ENCODE measurements at regions not wholly inside any gene's neighbourhood (a gene's known extent, or its start where the extent isn't known, plus 50 kb on each side); places are given as distances from the start of the nearest gene placed in this dataset.

- no peaks in the 10 kb centered on the region for H3K27me3 ChIP-seq (ENCODE audit: insufficient read depth)
- H3K9me3 Mint-ChIP-seq = peaks cover 8% of the 10 kb centered on the region; the same call in 1 of the 3 replicates
- no peaks in the 10 kb centered on the region for H3K79me2 ChIP-seq (replicated peaks; ENCODE audit: insufficient read depth)
- peak overlapping the region; percentile 85; the same call in 1 of the 2 replicates for H3K27ac Mint-ChIP-seq
- H3K4me2 ChIP-seq = no peak overlapping the region
- H3K4me3 ChIP-seq = no peak overlapping the region
- peaks cover 6% of the 10 kb centered on the region; the same call in 2 of the 3 replicates for H3K4me1 Mint-ChIP-seq
- ATAC-seq (no peak), DNase-seq (ENCODE audit: low spot score) (no peak)
- no peaks in the 10 kb centered on the region for H4K20me1 ChIP-seq (replicated peaks; ENCODE audit: insufficient read depth)
- H2AFZ ChIP-seq = no peak overlapping the region
- H3K9me2 ChIP-seq (ENCODE audit: insufficient read depth) = peaks cover 7% of the 10 kb centered on the region; the same call in 1 of the 2 replicates
- H3K27ac ChIP-seq (ENCODE audit: low read depth) = no peak overlapping the region
- H3K36me3 ChIP-seq (ENCODE audit: insufficient read depth) = no peaks in the 10 kb centered on the region
- H3K36me3 Mint-ChIP-seq (ENCODE audit: low read depth) = no peaks in the 10 kb centered on the region
- TF ChIP-seq ZNF462 (CRISPR knock-in tag; IDR thresholded peaks at IDR 0.05) = no peak
- H3K27me3 Mint-ChIP-seq (ENCODE audit: insufficient read depth, low read depth, poor library complexity) = peaks cover 2% of the 10 kb centered on the region
- no peaks in the 10 kb centered on the region for H3F3A ChIP-seq (replicated peaks; ENCODE audit: low read depth)
- H3K4me1 ChIP-seq (ENCODE audit: insufficient read depth) = no peaks in the 10 kb centered on the region
- no peak overlapping the region for H3K4me3 Mint-ChIP-seq
Observed at GRCh38 chr6:54786154-54786553, 60.4 kb upstream of the FAM83B start.

DNA sequence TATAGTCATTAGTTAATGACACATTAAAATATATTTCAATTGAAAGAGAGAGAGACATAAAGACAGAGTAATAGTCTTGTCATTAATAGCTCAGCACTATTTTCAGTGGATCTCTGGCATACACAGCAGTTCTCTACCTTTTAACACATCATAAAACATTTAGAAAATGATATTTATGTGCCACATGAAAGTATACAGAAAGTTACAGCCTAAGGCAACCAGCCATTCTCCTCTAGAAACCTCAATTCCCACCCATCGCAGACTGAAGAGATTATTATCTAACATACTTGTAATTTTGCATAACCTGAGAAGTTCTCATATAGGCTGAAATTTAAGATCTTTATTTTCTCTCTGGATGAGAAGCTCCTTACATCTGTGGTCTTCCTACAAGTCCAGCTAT, 58.7 kb upstream of the FAM83B start:
- no peaks in the 10 kb centered on the region for H3K9me2 ChIP-seq (ENCODE audit: insufficient read depth)
- H3K4me1 ChIP-seq (ENCODE audit: insufficient read depth) = no peaks in the 10 kb centered on the region
- H3K27me3 Mint-ChIP-seq (ENCODE audit: insufficient read depth, low read depth, poor library complexity) = peaks cover 2% of the 10 kb centered on the region
- no peaks in the 10 kb centered on the region for H4K20me1 ChIP-seq (replicated peaks; ENCODE audit: insufficient read depth)
- no peak overlapping the region for H3K27ac ChIP-seq (ENCODE audit: low read depth)
- H3K4me3 Mint-ChIP-seq = no peak overlapping the region
- no peaks in the 10 kb centered on the region for H3K27me3 ChIP-seq (ENCODE audit: insufficient read depth)
- no peak overlapping the region for H2AFZ ChIP-seq
- H3K36me3 ChIP-seq (ENCODE audit: insufficient read depth) = no peaks in the 10 kb centered on the region
- peaks cover 8% of the 10 kb centered on the region; the same call in 1 of the 3 replicates for H3K9me3 Mint-ChIP-seq
- H3F3A ChIP-seq (replicated peaks; ENCODE audit: low read depth) = no peaks in the 10 kb centered on the region
- H3K79me2 ChIP-seq (replicated peaks; ENCODE audit: insufficient read depth) = no peaks in the 10 kb centered on the region
- no peak overlapping the region for H3K4me2 ChIP-seq
- DNase-seq (ENCODE audit: low spot score) (no peak), ATAC-seq (no peak)
- H3K4me1 Mint-ChIP-seq = peaks cover 6% of the 10 kb centered on the region; the same call in 2 of the 3 replicates
- no peaks in the 10 kb centered on the region for H3K36me3 Mint-ChIP-seq (ENCODE audit: low read depth)
- H3K27ac Mint-ChIP-seq = no peak overlapping the region
- no peak overlapping the region for H3K4me3 ChIP-seq
- TF ChIP-seq REST (IDR thresholded peaks at IDR 0.05; ENCODE audit: unreplicated experiment) (no peak), EZH2phosphoT487 (IDR thresholded peaks at IDR 0.05; ENCODE audit: unreplicated experiment) (no peak), CREB1 (CRISPR knock-in tag; IDR thresholded peaks at IDR 0.05; ENCODE audit: low read depth) (no peak), STAT1 (IDR thresholded peaks at IDR 0.05; ENCODE audit: unreplicated experiment) (no peak), ETS1 (IDR thresholded peaks at IDR 0.05) (no peak), JUNB (IDR thresholded peaks at IDR 0.05; ENCODE audit: unreplicated experiment) (no peak), EZH2 (IDR thresholded peaks at IDR 0.05; ENCODE audit: low read depth, unreplicated experiment) (no peak), NANOG (IDR thresholded peaks at IDR 0.05; ENCODE audit: borderline replicate concordance) (no peak)
- TF ChIP-seq, protein P1, sequence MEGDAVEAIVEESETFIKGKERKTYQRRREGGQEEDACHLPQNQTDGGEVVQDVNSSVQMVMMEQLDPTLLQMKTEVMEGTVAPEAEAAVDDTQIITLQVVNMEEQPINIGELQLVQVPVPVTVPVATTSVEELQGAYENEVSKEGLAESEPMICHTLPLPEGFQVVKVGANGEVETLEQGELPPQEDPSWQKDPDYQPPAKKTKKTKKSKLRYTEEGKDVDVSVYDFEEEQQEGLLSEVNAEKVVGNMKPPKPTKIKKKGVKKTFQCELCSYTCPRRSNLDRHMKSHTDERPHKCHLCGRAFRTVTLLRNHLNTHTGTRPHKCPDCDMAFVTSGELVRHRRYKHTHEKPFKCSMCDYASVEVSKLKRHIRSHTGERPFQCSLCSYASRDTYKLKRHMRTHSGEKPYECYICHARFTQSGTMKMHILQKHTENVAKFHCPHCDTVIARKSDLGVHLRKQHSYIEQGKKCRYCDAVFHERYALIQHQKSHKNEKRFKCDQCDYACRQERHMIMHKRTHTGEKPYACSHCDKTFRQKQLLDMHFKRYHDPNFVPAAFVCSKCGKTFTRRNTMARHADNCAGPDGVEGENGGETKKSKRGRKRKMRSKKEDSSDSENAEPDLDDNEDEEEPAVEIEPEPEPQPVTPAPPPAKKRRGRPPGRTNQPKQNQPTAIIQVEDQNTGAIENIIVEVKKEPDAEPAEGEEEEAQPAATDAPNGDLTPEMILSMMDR (conservative IDR thresholded peaks at IDR 0.05; ENCODE audit: low read depth in 2 of 2) = no peak
